Lower lobe of right lung (tissue), 2 donors: ENCODE measurements at regions not wholly inside any gene's neighbourhood (a gene's known extent, or its start where the extent isn't known, plus 50 kb on each side); places are given as distances from the start of the nearest gene placed in this dataset.

Source experiments
- ATAC-seq, 2 donors: fragments of 200-7000 bp; cut with Tn5 transposase; one replicate each; pipeline ENCODE4 v1.9.1; 2020 to 2022; ENCODE audit warnings: mild to moderate bottlenecking in 2 of 2, moderate library complexity in 2 of 2
- DNase-seq: peaks from one replicate; pipeline ENCODE4 v3.0.0-alpha.2; 2020
- H3K27ac ChIP-seq: fragments of 200-600 bp; one replicate; pipeline ENCODE4 v1.8.0; 2022
- H3K27me3 ChIP-seq: fragments of 200-600 bp; one replicate; pipeline ENCODE4 v1.8.0; 2022; ENCODE audit warnings: low read depth
- H3K36me3 ChIP-seq: fragments of 200-600 bp; one replicate; pipeline ENCODE4 v1.8.0; 2022; ENCODE audit warnings: mild to moderate bottlenecking
- H3K4me1 ChIP-seq: fragments of 200-600 bp; one replicate; pipeline ENCODE4 v1.8.0; 2022
- H3K4me3 ChIP-seq: fragments of 200-600 bp; one replicate; pipeline ENCODE4 v1.8.0; 2022; ENCODE audit warnings: mild to moderate bottlenecking
- H3K9me3 ChIP-seq: fragments of 200-600 bp; one replicate; pipeline ENCODE4 v1.8.0; 2022
- CTCF ChIP-seq: fragments of 200-600 bp; IDR thresholded peaks from one replicate; pipeline ENCODE4 v1.8.0; 2022; ENCODE audit warnings: antibody characterized with exemption, mild to moderate bottlenecking
- intact Hi-C: fragments of 100-400 bp; cut with DNase I; formaldehyde crosslinking; loops from one replicate; pipeline ENCODE4 v1.11.0; 2022
- donor health status: DM: no; HTN: yes; CAD: no; lungs with severe emphysema.

GRCh38 chr12:23415180-23415579 is 534.3 kb downstream of the SOX5 start:
- intact Hi-C loops = no loop called here
- H3K36me3 ChIP-seq = no peaks in the 10 kb centered on the region
- no peaks in the 10 kb centered on the region for H3K4me1 ChIP-seq
- H3K4me3 ChIP-seq = no peak overlapping the region
- H3K27me3 ChIP-seq = no peaks in the 10 kb centered on the region
- no peak for TF ChIP-seq CTCF
- ATAC-seq = no peak
- no peaks in the 10 kb centered on the region for H3K9me3 ChIP-seq
- no peak overlapping the region for H3K27ac ChIP-seq
- DNase-seq = no peak

DNA sequence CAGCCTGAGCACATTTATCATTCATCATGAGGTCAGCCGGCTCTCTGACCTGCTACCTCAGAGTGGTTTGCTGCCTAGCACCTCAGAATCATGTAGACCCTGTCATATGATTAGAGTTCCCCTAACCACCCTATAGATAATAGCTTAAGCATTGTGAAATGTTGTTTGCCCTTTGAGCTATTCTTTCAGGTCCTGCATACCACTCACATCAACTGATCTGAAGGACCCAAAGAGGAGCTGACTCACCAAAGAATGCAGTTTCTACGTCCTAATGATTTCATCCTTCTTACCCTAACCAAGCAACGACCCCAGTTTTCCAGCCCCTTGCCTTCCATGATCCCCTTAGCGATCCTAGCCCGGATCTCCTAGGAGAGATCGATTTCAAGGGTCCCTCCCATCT is 527.9 kb downstream of the SOX5 start:
- ATAC-seq = no peak

DNA sequence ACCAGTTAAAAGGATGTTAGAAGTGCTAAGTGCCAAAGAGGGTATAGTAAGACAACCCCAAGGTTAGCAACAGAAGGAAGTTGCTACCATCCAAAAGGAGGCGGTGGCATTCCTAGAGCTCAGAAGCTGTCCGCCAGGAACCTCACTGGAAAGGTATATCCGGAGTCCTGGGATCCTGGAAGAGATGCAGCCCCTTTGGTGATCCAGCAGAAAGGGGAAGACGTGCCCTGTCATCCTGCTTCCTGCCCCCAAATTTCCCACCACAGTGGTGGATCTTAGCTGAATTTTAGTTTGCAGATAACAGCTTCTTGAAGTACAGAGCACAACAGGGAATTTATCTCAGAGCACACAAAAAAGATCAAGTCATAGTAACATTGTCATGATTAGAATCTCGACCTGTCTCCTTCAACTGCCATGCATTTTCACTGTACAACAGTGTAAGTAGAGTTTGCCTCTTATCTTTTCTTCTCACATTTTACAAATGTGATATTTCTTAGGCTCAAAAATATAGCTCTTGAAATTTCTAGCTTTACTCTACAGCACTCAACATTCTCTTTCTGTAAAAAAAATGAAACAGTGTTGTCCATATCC is 526.3 kb downstream of the SOX5 start:
- TF ChIP-seq CTCF = no peak

More for the DNA sequence above, 527.9 kb downstream of the SOX5 start:
- no peaks in the 10 kb centered on the region for H3K36me3 ChIP-seq
- H3K4me3 ChIP-seq = no peak overlapping the region
- H3K9me3 ChIP-seq = no peaks in the 10 kb centered on the region
- intact Hi-C loops = no loop called here
- no peak for DNase-seq
- H3K4me1 ChIP-seq = no peaks in the 10 kb centered on the region
- H3K27ac ChIP-seq = no peak overlapping the region
- TF ChIP-seq CTCF = no peak
- H3K27me3 ChIP-seq = no peaks in the 10 kb centered on the region

DNA sequence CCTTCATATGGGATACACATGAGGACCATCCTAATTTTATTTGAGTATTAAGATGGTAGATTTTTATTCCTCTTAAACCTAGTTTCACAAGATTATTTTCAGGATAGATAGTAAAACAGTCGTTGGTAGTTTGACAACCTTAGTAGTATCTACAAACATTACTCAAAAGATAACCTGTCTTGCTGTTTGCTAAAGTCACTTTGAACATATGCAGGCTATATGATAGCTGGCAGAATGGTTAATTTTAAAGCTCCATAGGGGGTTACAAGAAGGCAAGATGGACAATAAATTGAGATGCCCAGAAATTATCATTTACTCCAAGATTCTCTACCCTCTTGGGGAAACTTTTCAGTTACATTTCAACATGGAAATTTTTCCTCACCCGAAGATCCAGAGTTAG is 525.7 kb downstream of the SOX5 start:
- ATAC-seq = no peak
- no peak for TF ChIP-seq CTCF
- Histone ChIP-seq H3K27me3 (no peaks in the 10 kb centered on the region), H3K27ac (no peak overlapping the region), H3K36me3 (no peaks in the 10 kb centered on the region), H3K4me1 (no peaks in the 10 kb centered on the region), H3K4me3 (no peak overlapping the region), H3K9me3 (no peaks in the 10 kb centered on the region)
- intact Hi-C loops = no loop called here
- no peak for DNase-seq

More for the DNA sequence above, 526.3 kb downstream of the SOX5 start:
- DNase-seq (no peak), ATAC-seq (no peak)
- Histone ChIP-seq H3K4me1 (no peaks in the 10 kb centered on the region), H3K4me3 (no peak overlapping the region), H3K27me3 (no peaks in the 10 kb centered on the region), H3K27ac (no peak overlapping the region), H3K36me3 (no peaks in the 10 kb centered on the region), H3K9me3 (no peaks in the 10 kb centered on the region)
- intact Hi-C loops = no loop called here

DNA sequence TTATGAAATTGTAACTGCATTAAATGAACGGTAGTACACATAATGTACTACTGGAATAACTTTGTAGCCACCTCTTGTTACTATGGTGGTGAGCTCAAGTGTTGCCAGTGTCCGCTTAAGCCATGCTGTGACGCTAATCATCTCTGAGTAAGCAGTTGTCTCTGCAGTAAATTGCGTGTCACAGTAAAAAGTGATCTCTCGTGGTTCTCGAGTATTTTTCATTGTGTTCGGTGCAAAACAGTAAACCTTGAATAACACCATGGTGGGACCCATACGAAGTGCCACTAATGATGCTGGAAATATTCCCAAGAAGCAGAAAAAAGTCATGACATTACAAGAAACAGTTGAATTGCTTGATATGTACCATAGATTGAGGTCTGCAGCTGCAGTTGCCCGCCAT is 524.8 kb downstream of the SOX5 start:
- Histone ChIP-seq H3K36me3 (no peaks in the 10 kb centered on the region), H3K27me3 (no peaks in the 10 kb centered on the region), H3K4me1 (no peaks in the 10 kb centered on the region), H3K9me3 (no peaks in the 10 kb centered on the region), H3K4me3 (no peak overlapping the region), H3K27ac (no peak overlapping the region)
- intact Hi-C loops = no loop called here
- no peak for ATAC-seq
- TF ChIP-seq CTCF = no peak
- DNase-seq = no peak

GRCh38 chr12:23426328-23426727 is 523.1 kb downstream of the SOX5 start:
- H3K4me3 ChIP-seq = no peak overlapping the region
- H3K27ac ChIP-seq = no peak overlapping the region
- intact Hi-C loops = no loop called here
- ATAC-seq (no peak), DNase-seq (no peak)
- H3K36me3 ChIP-seq = no peaks in the 10 kb centered on the region
- H3K4me1 ChIP-seq = no peaks in the 10 kb centered on the region
- H3K9me3 ChIP-seq = no peaks in the 10 kb centered on the region
- no peaks in the 10 kb centered on the region for H3K27me3 ChIP-seq
- TF ChIP-seq CTCF = no peak
